Ovary (tissue), 7 donors: ENCODE measurements at regions not wholly inside any gene's neighbourhood (a gene's known extent, or its start where the extent isn't known, plus 50 kb on each side); places are given as distances from the start of the nearest gene placed in this dataset.

Source experiments
- DNase-seq, 5 donors: peaks; one replicate each; pipeline ENCODE4 v3.0.0-alpha.2; 2019 to 2020
- H3K27ac ChIP-seq, 2 donors: fragments of 200-600 bp; one replicate each; pipeline versions ENCODE4 v1.5.1 to v1.8.0; 2019 to 2022
- H3K27me3 ChIP-seq: fragments of 200-600 bp; one replicate; pipeline ENCODE4 v1.8.0; 2022
- H3K36me3 ChIP-seq: fragments of 200-600 bp; sonication (generic); one replicate; pipeline ENCODE4 v1.5.1; 2019
- H3K4me1 ChIP-seq: one replicate; pipeline ENCODE4 v1.8.1; 2013; ENCODE audit warnings: mild to moderate bottlenecking, moderate library complexity; ENCODE audit not compliant: insufficient read depth
- H3K4me3 ChIP-seq: fragments of 200-600 bp; sonication (generic); one replicate; pipeline ENCODE4 v1.5.1; 2017
- H3K9me3 ChIP-seq, 2 donors: fragments of 200-600 bp in 1 of 2; sonication (generic) in 1 of 2; one replicate each; pipeline versions ENCODE4 v1.5.1 to v1.8.1; 2013 to 2019; ENCODE audit warnings: mild to moderate bottlenecking in 1 of 2, moderate library complexity in 1 of 2
- CTCF ChIP-seq, 3 donors: fragments of 450-650 bp in 2 of 3; fragments of 200-600 bp in 1 of 3; IDR thresholded peaks; one replicate each; pipeline versions ENCODE4 v1.5.1 to v1.8.0; 2016 to 2022; ENCODE audit warnings: antibody characterized with exemption in 3 of 3, mild to moderate bottlenecking in 1 of 3
- EP300 ChIP-seq: sonication (generic); formaldehyde crosslinking; IDR thresholded peaks from one replicate; pipeline ENCODE4 v1.6.1; 2017; ENCODE audit warnings: antibody characterized with exemption
- POLR2A ChIP-seq: fragments of 450-650 bp; IDR thresholded peaks from one replicate; pipeline ENCODE4 v1.6.1; 2017; ENCODE audit warnings: antibody characterized with exemption, mild to moderate bottlenecking, moderate library complexity
- WGBS, 3 donors: extraction: QIAGEN DNeasy Blood & Tissue Kit in 1 of 3; methylation state at CpG; one replicate each; pipeline versions ENCODE4 v1.1.5 to v1.1.7; 2013 to 2017; 5-methylcytosine and 5-hydroxymethylcytosine counted together
- intact Hi-C, 4 donors: fragments of 100-400 bp; cut with DNase I; formaldehyde crosslinking; loops; one replicate each; pipeline versions ENCODE4 v1.11.0 to v1.15.1; 2022 to 2023
- donor health status: DM: no; HTN: no; CAD: no; lungs with moderate emphysema.
- donor health status: DM: no; HTN: no; CAD: no.
- donor health status: Bipolar disorder and iron deficiency.
- donor health status: DM: no; HTN: no; CAD: no.
- donor health status: DM: yes; HTN: yes; CAD: no.

- intact Hi-C loops: no loop called here
- H3K9me3 ChIP-seq: no peaks in the 10 kb centered on the region
- peaks cover 3% of the 10 kb centered on the region for H3K4me1 ChIP-seq
- H3K4me3 ChIP-seq: no peak overlapping the region
- peak in 1 of 5 donors; percentile 11 for DNase-seq
- no peak overlapping the region for H3K27ac ChIP-seq
- no peak for TF ChIP-seq CTCF (IDR thresholded peaks at IDR 0.05)
- TF ChIP-seq POLR2A: no peak
- no peak for TF ChIP-seq EP300
- H3K27me3 ChIP-seq: no peaks in the 10 kb centered on the region
- no peaks in the 10 kb centered on the region for H3K36me3 ChIP-seq
- WGBS, 3 donors: 62 to 68% (median 65%) methylated on average over 2 of the region's 2 CpGs
Measured at GRCh38 chr2:150710916-150711315, 223.4 kb upstream of the RND3 start.

- WGBS, 3 donors: 77 to 84% (median 79%) methylated on average over 3 of the region's 3 CpGs
- no peak for TF ChIP-seq EP300
- Histone ChIP-seq H3K27ac (no peak overlapping the region), H3K4me3 (no peak overlapping the region), H3K27me3 (no peaks in the 10 kb centered on the region), H3K36me3 (no peaks in the 10 kb centered on the region), H3K9me3 (no peaks in the 10 kb centered on the region), H3K4me1 (peaks cover 2% of the 10 kb centered on the region)
- intact Hi-C loops: no loop called here
- DNase-seq: no peak
Measured at GRCh38 chr2:150710041-150710440, 222.6 kb upstream of the RND3 start.

- no peak overlapping the region for H3K4me3 ChIP-seq
- H3K9me3 ChIP-seq: no peaks in the 10 kb centered on the region
- intact Hi-C loops: no loop called here
- WGBS, 3 donors: 85 to 95% (median 93%) methylated on average over 2 of the region's 2 CpGs
- no peak overlapping the region for H3K27ac ChIP-seq
- TF ChIP-seq EP300 (no peak), CTCF (IDR thresholded peaks at IDR 0.05) (no peak), POLR2A (no peak)
- no peaks in the 10 kb centered on the region for H3K36me3 ChIP-seq
- no peaks in the 10 kb centered on the region for H3K4me1 ChIP-seq
- no peak for DNase-seq
- no peaks in the 10 kb centered on the region for H3K27me3 ChIP-seq
Measured at GRCh38 chr2:150706561-150706960, 219.1 kb upstream of the RND3 start.

- Histone ChIP-seq H3K27ac (no peak overlapping the region), H3K4me3 (no peak overlapping the region), H3K36me3 (no peaks in the 10 kb centered on the region), H3K9me3 (no peaks in the 10 kb centered on the region), H3K4me1 (no peaks in the 10 kb centered on the region), H3K27me3 (no peaks in the 10 kb centered on the region)
- no peak for DNase-seq
- TF ChIP-seq EP300 (no peak), POLR2A (no peak), CTCF (IDR thresholded peaks at IDR 0.05) (no peak)
- WGBS, 3 donors: 28 to 35% (median 35%) methylated on average over 2 of the region's 2 CpGs
- intact Hi-C loops: no loop called here
Measured at GRCh38 chr2:150705767-150706166, 218.3 kb upstream of the RND3 start.

GRCh38 chr2:150705357-150705756, 217.9 kb upstream of the RND3 start:
- no peak overlapping the region for H3K27ac ChIP-seq
- no peak for DNase-seq
- no peaks in the 10 kb centered on the region for H3K27me3 ChIP-seq
- H3K9me3 ChIP-seq: no peaks in the 10 kb centered on the region
- intact Hi-C loops: no loop called here
- H3K4me3 ChIP-seq: no peak overlapping the region
- 86 to 91% (median 86%) methylated on average over 2 of the region's 2 CpGs for WGBS, 3 donors
- H3K36me3 ChIP-seq: no peaks in the 10 kb centered on the region
- no peaks in the 10 kb centered on the region for H3K4me1 ChIP-seq
- no peak for TF ChIP-seq CTCF (IDR thresholded peaks at IDR 0.05)
- no peak for TF ChIP-seq POLR2A
- no peak for TF ChIP-seq EP300
